Testis (tissue), 2 donors: ENCODE measurements at regions not wholly inside any gene's neighbourhood (a gene's known extent, or its start where the extent isn't known, plus 50 kb on each side); places are given as distances from the start of the nearest gene placed in this dataset.

Experiments
- DNase-seq: peaks from one replicate; pipeline ENCODE4 v3.0.0-alpha.2; 2019
- H3K27ac ChIP-seq, 2 donors: fragments of 200-600 bp; sonication (generic); one replicate each; pipeline ENCODE4 v1.5.1; 2019
- H3K27me3 ChIP-seq: fragments of 200-600 bp; sonication (generic); one replicate; pipeline ENCODE4 v1.5.1; 2019
- H3K36me3 ChIP-seq: fragments of 200-600 bp; sonication (generic); one replicate; pipeline ENCODE4 v1.5.1; 2017; ENCODE audit warnings: low read depth; ENCODE audit errors: missing control alignments
- H3K4me1 ChIP-seq: fragments of 200-600 bp; sonication (generic); one replicate; pipeline ENCODE4 v1.5.1; 2019
- H3K4me3 ChIP-seq, 2 donors: fragments of 200-600 bp; sonication (generic); one replicate each; pipeline ENCODE4 v1.5.1; 2017 to 2019
- H3K9me3 ChIP-seq: fragments of 200-600 bp; sonication (generic); one replicate; pipeline ENCODE4 v1.5.1; 2017
- CTCF ChIP-seq, 3 experiments: fragments of 450-650 bp in 2 of 3; fragments of 200-600 bp in 1 of 3; sonication (generic) in 1 of 3; IDR thresholded peaks; one replicate each; pipeline ENCODE4 v1.5.1; 2016 to 2019; ENCODE audit warnings: antibody characterized with exemption in 3 of 3, mild to moderate bottlenecking in 2 of 3, moderate library complexity in 1 of 3
- POLR2A ChIP-seq: fragments of 450-650 bp; IDR thresholded peaks from one replicate; pipeline ENCODE4 v1.6.1; 2017; ENCODE audit warnings: antibody characterized with exemption, mild to moderate bottlenecking, moderate library complexity
- WGBS, 2 donors: methylation state at CpG; one replicate each; pipeline ENCODE4 v1.1.5; 2018; 5-methylcytosine and 5-hydroxymethylcytosine counted together
- intact Hi-C: fragments of 100-400 bp; cut with DNase I; formaldehyde crosslinking; loops from one replicate; pipeline ENCODE4 v1.15.1; 2023; ENCODE audit warnings: low total_unique reads

GRCh38 chr12:71335151-71335962 is 104.2 kb upstream of the LGR5 start:
- Histone ChIP-seq H3K9me3 (no peaks in the 10 kb centered on the region), H3K27me3 (no peaks in the 10 kb centered on the region), H3K27ac (no peak overlapping the region), H3K36me3 (no peaks in the 10 kb centered on the region), H3K4me3 (no peak overlapping the region), H3K4me1 (no peaks in the 10 kb centered on the region)
- no peak for TF ChIP-seq POLR2A
- intact Hi-C loops, result no loop called here
- 63 to 72% methylated on average over 4 of the region's 4 CpGs for WGBS, 2 donors
- no peak for DNase-seq

- intact Hi-C loops, result no loop called here
- whole genome bisulfite sequencing, 2 donors, result 88 to 94% methylated on average over 1 of the region's 1 CpG
- H3K9me3 ChIP-seq, result no peaks in the 10 kb centered on the region
- no peak for DNase-seq
- TF ChIP-seq POLR2A (no peak), CTCF (IDR thresholded peaks at IDR 0.05) (no peak)
- no peak overlapping the region for H3K27ac ChIP-seq
- H3K36me3 ChIP-seq, result no peaks in the 10 kb centered on the region
- no peaks in the 10 kb centered on the region for H3K27me3 ChIP-seq
- no peaks in the 10 kb centered on the region for H3K4me1 ChIP-seq
- H3K4me3 ChIP-seq, result no peak overlapping the region
Observed at GRCh38 chr12:71333418-71333817, 106.2 kb upstream of the LGR5 start.

GRCh38 chr12:71329956-71330355 is 109.6 kb upstream of the LGR5 start:
- no peaks in the 10 kb centered on the region for H3K4me1 ChIP-seq
- H3K27me3 ChIP-seq, result no peaks in the 10 kb centered on the region
- H3K4me3 ChIP-seq, result no peak overlapping the region
- no peak for DNase-seq
- TF ChIP-seq POLR2A (no peak), CTCF (IDR thresholded peaks at IDR 0.05) (no peak)
- intact Hi-C loops, result no loop called here
- H3K36me3 ChIP-seq, result no peaks in the 10 kb centered on the region
- no peaks in the 10 kb centered on the region for H3K9me3 ChIP-seq
- 88 to 90% methylated on average over 2 of the region's 2 CpGs for WGBS, 2 donors
- H3K27ac ChIP-seq, result no peak overlapping the region

- TF ChIP-seq CTCF (IDR thresholded peaks at IDR 0.05) (no peak), POLR2A (no peak)
- Histone ChIP-seq H3K27me3 (no peaks in the 10 kb centered on the region), H3K4me1 (no peaks in the 10 kb centered on the region), H3K27ac (no peak overlapping the region), H3K9me3 (no peaks in the 10 kb centered on the region), H3K4me3 (no peak overlapping the region), H3K36me3 (no peaks in the 10 kb centered on the region)
- intact Hi-C loops, result no loop called here
- no peak for DNase-seq
Observed at GRCh38 chr12:71321531-71321930, 118.1 kb upstream of the LGR5 start.

- Histone ChIP-seq H3K4me1 (no peaks in the 10 kb centered on the region), H3K4me3 (no peak overlapping the region), H3K36me3 (no peaks in the 10 kb centered on the region), H3K27me3 (no peaks in the 10 kb centered on the region), H3K27ac (no peak overlapping the region), H3K9me3 (no peaks in the 10 kb centered on the region)
- intact Hi-C loops, result no loop called here
- no peak for DNase-seq
- TF ChIP-seq CTCF (IDR thresholded peaks at IDR 0.05) (no peak), POLR2A (no peak)
- WGBS, 2 donors, result 86 to 91% methylated on average over 1 of the region's 1 CpG
Observed at GRCh38 chr12:71321130-71321529, 118.5 kb upstream of the LGR5 start.
